B cell (primary cell): ENCODE measurements at regions not wholly inside any gene's neighbourhood (a gene's known extent, or its start where the extent isn't known, plus 50 kb on each side); places are given as distances from the start of the nearest gene placed in this dataset.

ENCODE experiments used
- ATAC-seq: fragments of 200-7000 bp; cut with Tn5 transposase; one replicate; pipeline ENCODE4 v1.10.0; 2021; ENCODE audit warnings: low read depth, mild to moderate bottlenecking, moderate number of reproducible peaks, moderate library complexity
- CTCF ChIA-PET: fragments of 350-600 bp; sonication (Branson Sonifier 250); formaldehyde crosslinking; loops from one replicate; lab custom pipeline; 2021; ENCODE audit warnings: antibody characterized with exemption, inconsistent platforms; lab: Charles Lee
- POLR2A ChIA-PET: fragments of 350-600 bp; sonication (Branson Sonifier 250); formaldehyde crosslinking; loops from one replicate; lab custom pipeline; 2021; ENCODE audit warnings: antibody characterized with exemption; lab: Charles Lee
- DNase-seq: peaks from one replicate; pipeline ENCODE4 v3.0.0; 2013
- H2AFZ ChIP-seq: 2 replicates; pipeline ENCODE4 v1.6.1; 2012; ENCODE audit warnings: mild to moderate bottlenecking, low read depth, low read length; ENCODE audit not compliant: insufficient read depth, poor library complexity, severe bottlenecking
- H3K27ac ChIP-seq, 2 donors: 1 replicate in 1 of 2; 2 replicates in 1 of 2; pipeline ENCODE4 v1.5.1; 2012 to 2013; ENCODE audit warnings: low read length in 2 of 2, mild to moderate bottlenecking in 2 of 2, moderate library complexity in 1 of 2
- H3K27me3 ChIP-seq, 4 experiments: fragments of 200-600 bp in 1 of 4; sonication (generic) in 1 of 4; replicated peaks in 1 of 4; 1 replicate in 2 of 4; 2 replicates in 2 of 4; pipeline versions ENCODE4 v1.6.1 to v1.7.0; 2013 to 2016; ENCODE audit warnings: low read length in 3 of 4, mild to moderate bottlenecking in 2 of 4, mixed read lengths in 1 of 4, moderate library complexity in 1 of 4; ENCODE audit not compliant: insufficient read depth in 4 of 4, control insufficient read depth in 3 of 4; ENCODE audit errors: control extremely low read depth in 1 of 4
- H3K36me3 ChIP-seq, 2 experiments: replicated peaks in 1 of 2; 1 replicate in 1 of 2; 2 replicates in 1 of 2; pipeline versions ENCODE4 v1.6.1 to v1.7.1; 2013; ENCODE audit warnings: low read length in 1 of 2; ENCODE audit not compliant: insufficient read depth in 2 of 2, control insufficient read depth in 1 of 2; ENCODE audit errors: control extremely low read depth in 1 of 2, extremely low read depth in 1 of 2
- H3K4me1 ChIP-seq, 2 donors: fragments of 200-600 bp in 1 of 2; sonication (generic) in 1 of 2; 1 replicate in 1 of 2; 2 replicates in 1 of 2; pipeline versions ENCODE4 v1.5.1 to v1.6.1; 2013 to 2017; ENCODE audit warnings: low read length in 2 of 2; ENCODE audit not compliant: control insufficient read depth in 2 of 2, insufficient read depth in 2 of 2
- H3K4me2 ChIP-seq: replicated peaks from 2 replicates; pipeline ENCODE3; 2012; ENCODE audit warnings: mild to moderate bottlenecking, low read depth, low read length; ENCODE audit not compliant: poor library complexity, severe bottlenecking
- H3K4me3 ChIP-seq, 5 experiments: fragments of 200-600 bp in 1 of 5; sonication (generic) in 1 of 5; 1 replicate in 3 of 5; 2 replicates in 2 of 5; pipeline versions ENCODE4 v1.5.1 to v1.7.0; 2011 to 2016; ENCODE audit warnings: low read length in 4 of 5, mild to moderate bottlenecking in 4 of 5, low read depth in 2 of 5, control low read depth in 1 of 5, moderate library complexity in 1 of 5; ENCODE audit not compliant: insufficient read depth in 1 of 5; ENCODE audit errors: control extremely low read depth in 1 of 5, extremely low read depth in 1 of 5
- H3K79me2 ChIP-seq: fragments of 200-600 bp; sonication (generic); one replicate; pipeline ENCODE4 v1.6.0; 2016; ENCODE audit warnings: low read length; ENCODE audit not compliant: control insufficient read depth, insufficient read depth
- H3K9ac ChIP-seq: fragments of 200-600 bp; sonication (generic); 2 replicates; pipeline ENCODE4 v1.6.1; 2017; ENCODE audit warnings: mild to moderate bottlenecking, low read length, moderate library complexity
- H3K9me3 ChIP-seq, 3 donors: one replicate each; pipeline versions ENCODE4 v1.6.1 to v1.7.1; 2013; ENCODE audit warnings: low read length in 2 of 3; ENCODE audit not compliant: control insufficient read depth in 2 of 3, insufficient read depth in 1 of 3; ENCODE audit errors: control extremely low read depth in 1 of 3
- H4K20me1 ChIP-seq: 2 replicates; pipeline ENCODE4 v1.6.0; 2012; ENCODE audit warnings: mild to moderate bottlenecking, low read length; ENCODE audit not compliant: insufficient read depth, control insufficient read depth, poor library complexity, severe bottlenecking
- H3K27ac Mint-ChIP-seq: one replicate; pipeline ENCODE4 v1.8.0; 2021; ENCODE audit warnings: mixed read lengths
- H3K27me3 Mint-ChIP-seq: one replicate; pipeline ENCODE4 v1.8.0; 2021; ENCODE audit warnings: mixed read lengths
- H3K4me1 Mint-ChIP-seq: one replicate; pipeline ENCODE4 v1.8.0; 2021; ENCODE audit warnings: mixed read lengths
- H3K4me3 Mint-ChIP-seq: one replicate; pipeline ENCODE4 v1.8.0; 2021; ENCODE audit warnings: mixed read lengths
- H3K9me3 Mint-ChIP-seq: one replicate; pipeline ENCODE4 v1.8.0; 2022; ENCODE audit warnings: mixed read lengths; ENCODE audit not compliant: insufficient read depth
- CTCF ChIP-seq: fragments of 200-600 bp; IDR thresholded peaks from one replicate; pipeline ENCODE4 v1.8.0; 2022; ENCODE audit warnings: antibody characterized with exemption, mild to moderate bottlenecking
- EZH2 ChIP-seq: IDR thresholded peaks from 2 replicates; pipeline ENCODE4 v1.6.1; 2012; ENCODE audit warnings: borderline replicate concordance, low read depth, mild to moderate bottlenecking, moderate library complexity, low read length; ENCODE audit not compliant: insufficient read depth, poor library complexity, severe bottlenecking
- WGBS: methylation state at CpG from one replicate; pipeline ENCODE4 v1.1.5; 2013; ENCODE audit warnings: missing lambda C conversion rate; ENCODE audit not compliant: insufficient coverage; 5-methylcytosine and 5-hydroxymethylcytosine counted together
- intact Hi-C: fragments of 100-400 bp; cut with micrococcal nuclease; formaldehyde crosslinking; loops from one replicate; pipeline ENCODE4 v1.10.0; 2022

- Histone ChIP-seq H3K9ac (no peak overlapping the region), H4K20me1 (no peaks in the 10 kb centered on the region), H3K79me2 (no peaks in the 10 kb centered on the region), H3K27ac (no peak overlapping the region), H3K36me3 (no peaks in the 10 kb centered on the region), H3K27me3 (no peaks in the 10 kb centered on the region), H3K9me3 (peaks cover 0 to 6% (median 3%) of the 10 kb centered on the region in 3 donors), H2AFZ (no peak overlapping the region), H3K4me2 (no peak overlapping the region), H3K4me1 (no peaks in the 10 kb centered on the region), H3K4me3 (no peak overlapping the region)
- no peaks in the 10 kb centered on the region for H3K27me3 Mint-ChIP-seq
- H3K4me3 Mint-ChIP-seq = no peak overlapping the region
- H3K4me1 Mint-ChIP-seq = no peaks in the 10 kb centered on the region
- CTCF ChIA-PET = no interaction called here
- WGBS = no CpG with 5 or more reads among the region's 1 CpG
- DNase-seq (no peak), ATAC-seq (no peak)
- no peak overlapping the region for H3K27ac Mint-ChIP-seq
- H3K9me3 Mint-ChIP-seq = no peaks in the 10 kb centered on the region
- TF ChIP-seq CTCF (no peak), EZH2 (no peak)
- intact Hi-C loops = no loop called here
- POLR2A ChIA-PET = no interaction called here
These were observed 600.0 kb upstream of the CA10 start for GRCh38 chr17:52758481-52758880.

DNA sequence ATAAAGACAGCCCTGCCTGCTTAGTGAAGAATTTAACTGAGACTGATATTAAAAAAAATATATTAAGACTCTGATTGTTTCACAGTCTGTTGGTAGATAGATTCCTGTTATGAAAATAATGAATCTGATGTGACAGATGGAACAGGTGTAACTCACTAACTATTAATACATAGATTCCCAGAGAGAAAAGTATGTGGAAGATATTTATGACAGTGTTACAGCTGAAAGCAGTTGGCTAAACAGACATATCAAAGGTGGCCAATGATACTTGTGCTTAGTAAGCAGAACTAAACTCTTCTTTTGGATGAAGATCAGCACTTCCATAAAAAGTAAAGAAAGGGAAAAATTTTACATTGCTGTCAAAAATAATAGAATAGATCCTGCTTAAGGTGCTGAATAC lies 598.2 kb upstream of the CA10 start:
- POLR2A ChIA-PET = no interaction called here
- no peaks in the 10 kb centered on the region for H3K4me1 Mint-ChIP-seq
- H3K4me2 ChIP-seq = no peak overlapping the region

More for the DNA sequence above, 598.2 kb upstream of the CA10 start:
- H3K9ac ChIP-seq = no peak overlapping the region
- H3K9me3 Mint-ChIP-seq = peaks cover 4% of the 10 kb centered on the region
- H2AFZ ChIP-seq = no peak overlapping the region
- no peak overlapping the region for H3K4me3 Mint-ChIP-seq
- H4K20me1 ChIP-seq = no peaks in the 10 kb centered on the region
- ATAC-seq (no peak), DNase-seq (no peak)
- H3K36me3 ChIP-seq = no peaks in the 10 kb centered on the region
- no peak overlapping the region for H3K27ac Mint-ChIP-seq
- no peaks in the 10 kb centered on the region for H3K79me2 ChIP-seq
- H3K27me3 ChIP-seq = no peaks in the 10 kb centered on the region
- no peaks in the 10 kb centered on the region for H3K9me3 ChIP-seq
- H3K4me3 ChIP-seq = no peak overlapping the region
- CTCF ChIA-PET = no interaction called here
- TF ChIP-seq CTCF (no peak), EZH2 (no peak)
- intact Hi-C loops = no loop called here
- H3K27me3 Mint-ChIP-seq = no peaks in the 10 kb centered on the region
- no peak overlapping the region for H3K27ac ChIP-seq
- H3K4me1 ChIP-seq = no peaks in the 10 kb centered on the region
